ENCODE measurements at regions not wholly inside any gene's neighbourhood (a gene's known extent, or its start where the extent isn't known, plus 50 kb on each side); places are given as distances from the start of the nearest gene placed in this dataset.

DNA sequence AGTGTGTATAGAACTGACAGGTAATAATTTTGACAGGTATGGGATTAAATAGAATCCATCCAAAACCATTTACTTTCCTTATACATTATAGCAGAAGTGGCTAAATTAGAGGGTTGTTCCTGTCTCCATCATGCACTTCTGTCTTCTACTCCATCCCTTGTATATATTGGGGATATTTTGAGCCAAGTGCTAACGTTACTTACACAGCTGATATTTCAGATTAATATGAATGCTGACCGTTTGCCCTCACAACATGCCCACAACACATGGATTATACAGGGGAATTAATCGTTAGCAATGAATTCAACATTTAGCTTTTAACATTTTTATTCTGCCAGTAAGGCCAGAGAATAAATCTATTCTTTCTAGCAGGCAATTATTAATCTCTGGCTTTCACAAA, 1125.0 kb upstream of the FAM98A start:
- TF ChIP-seq, protein P1, sequence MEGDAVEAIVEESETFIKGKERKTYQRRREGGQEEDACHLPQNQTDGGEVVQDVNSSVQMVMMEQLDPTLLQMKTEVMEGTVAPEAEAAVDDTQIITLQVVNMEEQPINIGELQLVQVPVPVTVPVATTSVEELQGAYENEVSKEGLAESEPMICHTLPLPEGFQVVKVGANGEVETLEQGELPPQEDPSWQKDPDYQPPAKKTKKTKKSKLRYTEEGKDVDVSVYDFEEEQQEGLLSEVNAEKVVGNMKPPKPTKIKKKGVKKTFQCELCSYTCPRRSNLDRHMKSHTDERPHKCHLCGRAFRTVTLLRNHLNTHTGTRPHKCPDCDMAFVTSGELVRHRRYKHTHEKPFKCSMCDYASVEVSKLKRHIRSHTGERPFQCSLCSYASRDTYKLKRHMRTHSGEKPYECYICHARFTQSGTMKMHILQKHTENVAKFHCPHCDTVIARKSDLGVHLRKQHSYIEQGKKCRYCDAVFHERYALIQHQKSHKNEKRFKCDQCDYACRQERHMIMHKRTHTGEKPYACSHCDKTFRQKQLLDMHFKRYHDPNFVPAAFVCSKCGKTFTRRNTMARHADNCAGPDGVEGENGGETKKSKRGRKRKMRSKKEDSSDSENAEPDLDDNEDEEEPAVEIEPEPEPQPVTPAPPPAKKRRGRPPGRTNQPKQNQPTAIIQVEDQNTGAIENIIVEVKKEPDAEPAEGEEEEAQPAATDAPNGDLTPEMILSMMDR (IDR thresholded peaks at IDR 0.05): no peak
- TF ChIP-seq, protein P2, sequence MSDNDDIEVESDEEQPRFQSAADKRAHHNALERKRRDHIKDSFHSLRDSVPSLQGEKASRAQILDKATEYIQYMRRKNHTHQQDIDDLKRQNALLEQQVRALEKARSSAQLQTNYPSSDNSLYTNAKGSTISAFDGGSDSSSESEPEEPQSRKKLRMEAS (IDR thresholded peaks at IDR 0.05; ENCODE audit: low read depth): no peak
- TF ChIP-seq POLR2AphosphoS5 (IDR thresholded peaks at IDR 0.05; ENCODE audit: low read depth, low read length): no peak
- no peak for TF ChIP-seq EZH2phosphoT487 (IDR thresholded peaks at IDR 0.05; ENCODE audit: borderline replicate concordance, low read depth)
- TF ChIP-seq GABPA (IDR thresholded peaks at IDR 0.05; ENCODE audit: low read depth): no peak
- TF ChIP-seq EP300 (IDR thresholded peaks at IDR 0.05; ENCODE audit: borderline replicate concordance in 1 of 2, low read depth in 1 of 2, low read length in 1 of 2): no peak
- TF ChIP-seq, protein P3, sequence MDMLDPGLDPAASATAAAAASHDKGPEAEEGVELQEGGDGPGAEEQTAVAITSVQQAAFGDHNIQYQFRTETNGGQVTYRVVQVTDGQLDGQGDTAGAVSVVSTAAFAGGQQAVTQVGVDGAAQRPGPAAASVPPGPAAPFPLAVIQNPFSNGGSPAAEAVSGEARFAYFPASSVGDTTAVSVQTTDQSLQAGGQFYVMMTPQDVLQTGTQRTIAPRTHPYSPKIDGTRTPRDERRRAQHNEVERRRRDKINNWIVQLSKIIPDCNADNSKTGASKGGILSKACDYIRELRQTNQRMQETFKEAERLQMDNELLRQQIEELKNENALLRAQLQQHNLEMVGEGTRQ (IDR thresholded peaks at IDR 0.05; ENCODE audit: borderline replicate concordance, low read depth, low read length): no peak

All from SK-N-SH (cell line).